Prostate gland (tissue), 2 donors: ENCODE measurements at regions not wholly inside any gene's neighbourhood (a gene's known extent, or its start where the extent isn't known, plus 50 kb on each side); places are given as distances from the start of the nearest gene placed in this dataset.
"Not testable (repeated sequence)": the region's sequence is repeated elsewhere in the genome, so short reads cannot be mapped to it uniquely, and the experiment has no call there.

Experiments
- DNase-seq: peaks from one replicate; pipeline ENCODE4 v3.0.0-alpha.2; 2019; ENCODE audit warnings: low spot score
- H3K27ac ChIP-seq, 2 donors: fragments of 200-600 bp; sonication (generic); 2 replicates each; pipeline ENCODE4 v1.5.1; 2017 to 2019
- H3K27me3 ChIP-seq: fragments of 200-600 bp; sonication (generic); replicated peaks from 2 replicates; pipeline ENCODE4 v1.5.1; 2019; ENCODE audit not compliant: insufficient read depth
- H3K36me3 ChIP-seq, 2 donors: fragments of 200-600 bp; sonication (generic); 1 replicate in 1 of 2; 2 replicates in 1 of 2; pipeline versions ENCODE4 v1.5.1 to v1.8.1; 2017 to 2019
- H3K4me1 ChIP-seq: fragments of 200-600 bp; sonication (generic); replicated peaks from 2 replicates; pipeline ENCODE4 v1.5.1; 2019
- H3K4me3 ChIP-seq, 2 donors: fragments of 200-600 bp; sonication (generic); 2 replicates each; pipeline ENCODE4 v1.5.1; 2017 to 2019
- H3K9me3 ChIP-seq: fragments of 200-600 bp; sonication (generic); 2 replicates; pipeline ENCODE4 v1.5.1; 2017
- CTCF ChIP-seq, 4 experiments: fragments of 200-600 bp in 2 of 4; fragments of 450-650 bp in 2 of 4; sonication (generic) in 2 of 4; IDR thresholded peaks; 1 replicate in 3 of 4; 2 replicates in 1 of 4; pipeline ENCODE4 v1.5.1; 2016 to 2019; ENCODE audit warnings: antibody characterized with exemption in 4 of 4, mild to moderate bottlenecking in 2 of 4, moderate library complexity in 2 of 4
- POLR2A ChIP-seq: fragments of 450-650 bp; IDR thresholded peaks from one replicate; pipeline ENCODE4 v1.6.1; 2016; ENCODE audit warnings: antibody characterized with exemption, mild to moderate bottlenecking
- POLR2AphosphoS5 ChIP-seq: sonication (generic); formaldehyde crosslinking; IDR thresholded peaks from one replicate; pipeline ENCODE4 v1.6.1; 2017; ENCODE audit warnings: antibody characterized with exemption
- WGBS: methylation state at CpG from one replicate; pipeline ENCODE4 v1.1.5; 2018; 5-methylcytosine and 5-hydroxymethylcytosine counted together
- intact Hi-C: fragments of 100-400 bp; cut with DNase I; formaldehyde crosslinking; loops from one replicate; pipeline ENCODE4 v1.14.2; 2022

GRCh38 chr1:189805735-189806134 lies 671.9 kb downstream of the BRINP3 start:
- TF ChIP-seq CTCF (IDR thresholded peaks at IDR 0.05): no peak
- TF ChIP-seq POLR2A: no peak
- no peak for TF ChIP-seq POLR2AphosphoS5
- H3K27me3 ChIP-seq: no peaks in the 10 kb centered on the region
- DNase-seq: no peak
- no peaks in the 10 kb centered on the region for H3K9me3 ChIP-seq
- no peaks in the 10 kb centered on the region for H3K4me1 ChIP-seq
- intact Hi-C loops: no loop called here
- 58% methylated on average over 3 of the region's 3 CpGs for WGBS
- H3K27ac ChIP-seq: no peak overlapping the region
- H3K36me3 ChIP-seq: no peaks in the 10 kb centered on the region
- no peak overlapping the region for H3K4me3 ChIP-seq

DNA sequence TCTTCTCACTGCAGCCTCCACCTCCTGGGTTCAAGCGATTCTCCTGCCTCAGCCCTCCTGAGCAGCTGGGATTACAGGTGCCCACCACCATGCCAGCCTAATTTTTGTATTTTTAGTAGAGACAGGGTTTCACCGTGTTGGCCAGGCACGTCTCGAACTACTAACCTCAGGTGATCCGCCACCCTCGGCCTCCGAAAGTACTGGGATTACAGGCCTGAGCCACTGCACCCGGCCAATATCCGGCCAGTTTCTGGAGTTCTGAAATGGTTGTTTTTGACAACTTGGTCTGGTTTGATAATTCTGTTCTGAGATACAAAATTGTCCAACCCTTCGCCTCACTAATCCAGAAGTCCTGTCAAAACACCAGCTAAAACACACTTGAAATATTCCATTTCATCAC lies 667.0 kb downstream of the BRINP3 start:
- 86% methylated on average over 10 of the region's 10 CpGs for WGBS
- DNase-seq, H3K9me3 ChIP-seq, H3K36me3 ChIP-seq, H3K27me3 ChIP-seq, H3K27ac ChIP-seq, H3K4me3 ChIP-seq, H3K4me1 ChIP-seq, intact Hi-C loops: not testable (repeated sequence)

- intact Hi-C loops: no loop called here
- DNase-seq: no peak
- H3K27ac ChIP-seq: no peak overlapping the region
- no peaks in the 10 kb centered on the region for H3K9me3 ChIP-seq
- no peaks in the 10 kb centered on the region for H3K4me1 ChIP-seq
- WGBS: 84% methylated on average over 2 of the region's 2 CpGs
- H3K36me3 ChIP-seq: no peaks in the 10 kb centered on the region
- TF ChIP-seq CTCF (IDR thresholded peaks at IDR 0.05): no peak
- no peak for TF ChIP-seq POLR2AphosphoS5
- no peak for TF ChIP-seq POLR2A
- H3K4me3 ChIP-seq: no peak overlapping the region
- no peaks in the 10 kb centered on the region for H3K27me3 ChIP-seq
Observed at GRCh38 chr1:189811960-189812359, 665.7 kb downstream of the BRINP3 start.

GRCh38 chr1:189816558-189816957 lies 661.1 kb downstream of the BRINP3 start:
- Histone ChIP-seq H3K4me3 (no peak overlapping the region), H3K27me3 (no peaks in the 10 kb centered on the region), H3K9me3 (no peaks in the 10 kb centered on the region), H3K27ac (no peak overlapping the region), H3K4me1 (no peaks in the 10 kb centered on the region), H3K36me3 (no peaks in the 10 kb centered on the region)
- 65% methylated on average over 1 of the region's 1 CpG for WGBS
- intact Hi-C loops: no loop called here
- no peak for DNase-seq
- TF ChIP-seq POLR2A (no peak), CTCF (IDR thresholded peaks at IDR 0.05) (no peak), POLR2AphosphoS5 (no peak)

- no peak overlapping the region for H3K27ac ChIP-seq
- no peaks in the 10 kb centered on the region for H3K36me3 ChIP-seq
- no peak for DNase-seq
- TF ChIP-seq POLR2A: no peak
- no peak for TF ChIP-seq POLR2AphosphoS5
- no peak for TF ChIP-seq CTCF (IDR thresholded peaks at IDR 0.05)
- 49% methylated on average over 2 of the region's 2 CpGs for WGBS
- no peaks in the 10 kb centered on the region for H3K4me1 ChIP-seq
- no peaks in the 10 kb centered on the region for H3K27me3 ChIP-seq
- no peak overlapping the region for H3K4me3 ChIP-seq
- intact Hi-C loops: no loop called here
- H3K9me3 ChIP-seq: no peaks in the 10 kb centered on the region
Observed at GRCh38 chr1:189819751-189820150, 657.9 kb downstream of the BRINP3 start.
